Thymus (tissue), 11 donors: ENCODE measurements at regions not wholly inside any gene's neighbourhood (a gene's known extent, or its start where the extent isn't known, plus 50 kb on each side); places are given as distances from the start of the nearest gene placed in this dataset.

Source experiments
- DNase-seq, 9 donors: peaks; one replicate each; pipeline ENCODE4 v3.0.0-alpha.2; 2013; ENCODE audit warnings: low spot score in 9 of 9, low read depth in 6 of 9, missing footprints in 1 of 9
- H3K27ac ChIP-seq, 2 donors: one replicate each; pipeline ENCODE4 v1.5.1; 2013; ENCODE audit warnings: control low read depth in 1 of 2, low read depth in 1 of 2, low read length in 1 of 2, mild to moderate bottlenecking in 1 of 2, moderate library complexity in 1 of 2
- H3K27me3 ChIP-seq, 2 donors: one replicate each; pipeline ENCODE4 v1.5.1; 2013; ENCODE audit warnings: low read length in 1 of 2; ENCODE audit not compliant: control insufficient read depth in 2 of 2, insufficient read depth in 1 of 2
- H3K36me3 ChIP-seq, 2 donors: one replicate each; pipeline ENCODE4 v1.5.1; 2013; ENCODE audit warnings: low read length in 1 of 2, mild to moderate bottlenecking in 1 of 2, moderate library complexity in 1 of 2; ENCODE audit not compliant: control insufficient read depth in 2 of 2, insufficient read depth in 2 of 2
- H3K4me1 ChIP-seq, 2 donors: one replicate each; pipeline ENCODE4 v1.5.1; 2013; ENCODE audit warnings: low read length in 2 of 2; ENCODE audit not compliant: control insufficient read depth in 2 of 2, insufficient read depth in 2 of 2
- H3K4me3 ChIP-seq, 2 donors: one replicate each; pipeline ENCODE4 v1.5.1; 2013; ENCODE audit warnings: low read length in 2 of 2, control low read depth in 1 of 2, mild to moderate bottlenecking in 1 of 2
- H3K9me3 ChIP-seq, 2 donors: one replicate each; pipeline ENCODE4 v1.5.1; 2013; ENCODE audit warnings: low read length in 1 of 2, mild to moderate bottlenecking in 1 of 2; ENCODE audit not compliant: control insufficient read depth in 2 of 2, insufficient read depth in 1 of 2
- WGBS: extraction: QIAGEN DNeasy Blood & Tissue Kit; methylation state at CpG from one replicate; pipeline ENCODE4 v1.1.7; 2013; 5-methylcytosine and 5-hydroxymethylcytosine counted together
- donor health status: healthy.

GRCh38 chr2:82268446-82268845 is 1963.9 kb upstream of the LRRTM1 start:
- no peaks in the 10 kb centered on the region for H3K9me3 ChIP-seq
- H3K4me1 ChIP-seq: no peaks in the 10 kb centered on the region
- H3K27me3 ChIP-seq: no peaks in the 10 kb centered on the region
- no peak for DNase-seq
- H3K27ac ChIP-seq: no peak overlapping the region
- H3K36me3 ChIP-seq: no peaks in the 10 kb centered on the region
- no peak overlapping the region for H3K4me3 ChIP-seq

DNA sequence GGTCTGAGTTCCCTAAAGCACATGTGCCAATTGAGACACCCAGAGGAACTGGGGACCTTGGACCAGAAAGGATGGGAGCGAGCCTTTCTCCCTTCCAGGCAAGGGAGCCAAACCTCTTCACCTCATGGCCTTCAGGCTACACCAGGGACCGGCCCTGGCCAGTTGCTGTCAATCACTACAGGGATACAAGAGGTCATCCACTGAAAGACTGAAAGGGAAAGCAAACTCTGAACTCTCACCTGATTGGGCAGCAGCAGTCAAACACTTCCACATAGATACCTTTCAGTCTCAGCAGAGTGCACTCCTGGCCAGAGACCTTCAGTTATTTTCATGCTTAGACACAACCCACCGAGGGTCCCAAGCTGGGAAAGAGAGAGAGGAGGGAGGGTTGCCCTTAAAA is 1956.0 kb upstream of the LRRTM1 start:
- no peaks in the 10 kb centered on the region for H3K27me3 ChIP-seq
- no peaks in the 10 kb centered on the region for H3K4me1 ChIP-seq
- H3K9me3 ChIP-seq: peaks cover 0 to 22% of the 10 kb centered on the region in 2 donors
- H3K27ac ChIP-seq: no peak overlapping the region
- 87% methylated on average over 3 of the region's 3 CpGs for WGBS
- no peaks in the 10 kb centered on the region for H3K36me3 ChIP-seq
- no peak for DNase-seq
- H3K4me3 ChIP-seq: no peak overlapping the region

DNA sequence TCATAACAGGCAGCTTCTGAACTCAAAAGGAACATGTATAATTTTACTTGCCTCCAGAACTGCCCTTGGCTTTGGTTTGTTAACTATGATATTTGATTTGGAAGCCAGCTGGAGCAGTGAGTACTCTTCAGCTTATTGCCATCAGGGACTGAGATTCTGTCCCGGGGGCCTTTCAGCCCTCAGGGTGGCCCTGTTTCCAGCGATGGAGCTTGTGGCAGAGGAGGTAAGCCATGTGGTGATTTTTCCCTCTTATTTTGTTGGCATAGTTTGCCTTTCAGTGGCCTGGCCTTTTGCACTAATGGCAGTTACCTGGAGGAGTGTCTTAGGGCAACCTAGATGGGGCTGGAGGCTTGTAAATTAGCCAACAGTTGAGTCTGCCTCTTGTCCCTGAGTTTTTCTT is 1955.0 kb upstream of the LRRTM1 start:
- Histone ChIP-seq H3K9me3 (peaks cover 0 to 22% of the 10 kb centered on the region in 2 donors), H3K27ac (no peak overlapping the region), H3K4me1 (no peaks in the 10 kb centered on the region), H3K27me3 (no peaks in the 10 kb centered on the region), H3K4me3 (no peak overlapping the region), H3K36me3 (no peaks in the 10 kb centered on the region)
- no peak for DNase-seq
- 94% methylated on average over 2 of the region's 2 CpGs for WGBS

GRCh38 chr2:82257796-82258555 is 1953.4 kb upstream of the LRRTM1 start:
- DNase-seq: no peak

DNA sequence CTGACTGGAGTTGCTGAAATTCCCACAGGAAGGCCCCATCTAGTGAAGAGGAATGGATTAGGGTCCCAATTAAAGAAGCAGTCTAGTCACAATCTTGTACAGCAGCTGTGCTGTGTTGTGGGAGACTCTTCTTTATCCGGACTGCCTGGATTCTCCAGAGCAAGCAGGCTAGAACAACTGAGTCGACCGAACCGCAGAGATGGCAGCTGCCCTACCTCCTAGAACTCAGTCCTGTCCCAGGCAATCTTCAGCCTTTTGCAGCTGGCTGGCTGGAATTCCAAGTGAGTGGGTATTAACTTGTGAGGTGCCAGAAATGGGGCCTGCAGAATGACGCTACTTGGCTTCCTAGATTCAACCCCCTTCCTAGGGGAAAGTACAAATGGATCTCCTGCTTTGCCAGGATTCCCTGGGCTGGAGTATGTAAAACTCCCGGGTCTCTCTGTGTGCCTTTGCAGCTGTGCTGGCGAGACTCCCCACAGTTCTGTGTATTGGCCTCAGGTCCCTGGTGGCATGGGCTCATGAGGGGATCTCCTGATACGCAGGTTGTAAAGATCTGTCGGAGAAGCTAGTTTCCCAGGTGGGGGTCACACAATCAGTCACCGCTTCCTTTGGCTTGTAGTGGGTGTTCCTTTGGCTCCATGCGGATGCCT is 1952.6 kb upstream of the LRRTM1 start:
- DNase-seq: no peak
- Histone ChIP-seq H3K36me3 (no peaks in the 10 kb centered on the region), H3K27me3 (no peaks in the 10 kb centered on the region), H3K9me3 (peaks cover 0 to 16% of the 10 kb centered on the region in 2 donors), H3K4me3 (no peak overlapping the region), H3K27ac (no peak overlapping the region), H3K4me1 (no peaks in the 10 kb centered on the region)
- WGBS: 94% methylated on average over 11 of the region's 11 CpGs

More at GRCh38 chr2:82257796-82258555, 1953.4 kb upstream of the LRRTM1 start:
- Histone ChIP-seq H3K4me3 (no peak overlapping the region), H3K4me1 (no peaks in the 10 kb centered on the region), H3K36me3 (no peaks in the 10 kb centered on the region), H3K9me3 (peaks cover 0 to 20% of the 10 kb centered on the region in 2 donors), H3K27ac (no peak overlapping the region), H3K27me3 (no peaks in the 10 kb centered on the region)
- WGBS: 70% methylated on average over 2 of the region's 2 CpGs

DNA sequence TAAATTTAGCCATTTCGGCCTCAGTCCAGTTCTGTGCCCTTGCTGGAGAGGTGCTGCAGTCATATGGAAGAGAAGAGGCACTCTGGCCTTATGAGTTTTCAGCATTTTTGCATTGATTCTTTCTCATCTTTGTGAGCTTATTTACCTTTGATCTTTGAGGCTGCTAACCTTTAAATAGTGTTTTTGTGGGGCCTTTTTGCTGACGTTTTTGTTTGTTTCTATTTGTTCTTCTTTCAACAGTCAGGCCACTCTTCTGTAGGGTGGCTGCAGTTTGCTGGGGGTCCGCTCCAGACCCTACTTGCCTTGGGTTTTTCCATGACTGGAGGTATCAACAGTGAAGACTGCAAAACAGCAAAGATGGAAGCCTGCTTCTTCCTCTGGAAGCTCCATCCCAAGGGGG is 1951.7 kb upstream of the LRRTM1 start:
- 88% methylated on average over 3 of the region's 3 CpGs for WGBS
- no peak overlapping the region for H3K4me3 ChIP-seq
- H3K27ac ChIP-seq: no peak overlapping the region
- no peaks in the 10 kb centered on the region for H3K36me3 ChIP-seq
- peaks cover 0 to 16% of the 10 kb centered on the region in 2 donors for H3K9me3 ChIP-seq
- H3K4me1 ChIP-seq: no peaks in the 10 kb centered on the region
- no peaks in the 10 kb centered on the region for H3K27me3 ChIP-seq
- DNase-seq: no peak

GRCh38 chr2:82254728-82255127 is 1950.2 kb upstream of the LRRTM1 start:
- Histone ChIP-seq H3K27me3 (no peaks in the 10 kb centered on the region), H3K4me1 (no peaks in the 10 kb centered on the region), H3K36me3 (no peaks in the 10 kb centered on the region), H3K27ac (no peak overlapping the region), H3K4me3 (no peak overlapping the region), H3K9me3 (peaks cover 0 to 13% of the 10 kb centered on the region in 2 donors)
- DNase-seq: no peak

DNA sequence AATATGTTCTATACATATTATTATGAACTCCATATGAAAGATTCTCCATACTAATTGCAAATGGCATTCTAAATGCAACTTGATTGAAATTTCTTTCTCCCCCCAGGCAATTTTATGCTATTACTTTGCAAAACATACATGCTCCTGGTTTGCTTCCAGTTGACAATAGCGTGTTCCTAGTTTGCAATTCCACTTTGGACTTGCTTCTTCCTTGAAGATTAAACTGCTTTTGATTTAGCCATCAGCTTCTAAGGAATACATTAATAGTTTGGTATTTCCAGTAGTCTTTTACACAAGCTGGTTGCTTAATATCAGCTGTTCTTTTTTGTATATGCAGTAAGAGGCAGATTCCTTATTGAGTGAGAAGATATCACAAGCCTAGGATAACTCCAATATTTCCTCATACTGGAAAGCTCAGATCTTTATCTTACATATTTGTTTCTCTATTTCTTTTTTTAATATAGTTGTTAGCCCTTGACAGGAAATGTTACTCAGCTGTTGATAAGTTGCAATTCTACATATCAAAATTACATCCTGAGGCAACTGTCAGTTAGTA is 1941.7 kb upstream of the LRRTM1 start:
- 93% methylated on average over 1 of the region's 1 CpG for WGBS
- Histone ChIP-seq H3K27me3 (no peaks in the 10 kb centered on the region), H3K9me3 (no peaks in the 10 kb centered on the region), H3K27ac (no peak overlapping the region), H3K4me3 (no peak overlapping the region), H3K4me1 (no peaks in the 10 kb centered on the region), H3K36me3 (no peaks in the 10 kb centered on the region)
- no peak for DNase-seq

DNA sequence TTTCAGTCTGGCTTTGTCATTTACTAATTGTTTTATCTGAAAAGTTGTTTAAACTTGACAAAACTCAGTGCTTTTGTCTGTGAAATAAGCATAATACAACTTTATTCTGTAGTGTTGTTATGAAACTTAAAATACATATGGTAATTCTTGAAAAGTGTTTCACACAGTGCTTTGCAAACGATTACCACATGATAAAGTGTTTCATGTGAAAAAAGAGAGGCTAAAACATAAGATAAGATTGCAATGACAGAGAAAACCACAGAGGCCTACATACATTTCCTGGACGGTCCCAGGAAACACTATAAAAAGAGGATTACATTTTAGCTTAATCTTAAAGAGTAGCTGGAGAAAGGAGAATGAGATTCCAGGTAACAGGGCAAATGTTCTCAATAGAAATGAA is 1934.6 kb upstream of the LRRTM1 start:
- no peak overlapping the region for H3K27ac ChIP-seq
- WGBS: 56% methylated on average over 2 of the region's 2 CpGs

More for the DNA sequence above, 1934.6 kb upstream of the LRRTM1 start:
- Histone ChIP-seq H3K4me3 (no peak overlapping the region), H3K27me3 (no peaks in the 10 kb centered on the region), H3K4me1 (no peaks in the 10 kb centered on the region), H3K9me3 (no peaks in the 10 kb centered on the region), H3K36me3 (no peaks in the 10 kb centered on the region)
- DNase-seq: no peak
